DND-41 (cell line): ENCODE measurements at regions not wholly inside any gene's neighbourhood (a gene's known extent, or its start where the extent isn't known, plus 50 kb on each side); places are given as distances from the start of the nearest gene placed in this dataset.

Experiments used
- CTCF ChIP-seq: IDR thresholded peaks from 2 replicates; pipeline ENCODE4 v1.5.1; 2012; ENCODE audit warnings: borderline replicate concordance, low read length, moderate library complexity, mild to moderate bottlenecking; ENCODE audit not compliant: poor library complexity, severe bottlenecking; ENCODE audit errors: extremely low read depth
- EZH2 ChIP-seq: IDR thresholded peaks from 3 replicates; pipeline ENCODE4 v1.6.1; 2012; ENCODE audit warnings: borderline replicate concordance, low read depth, mild to moderate bottlenecking, moderate library complexity, low read length, inconsistent platforms; ENCODE audit not compliant: severe bottlenecking

DNA sequence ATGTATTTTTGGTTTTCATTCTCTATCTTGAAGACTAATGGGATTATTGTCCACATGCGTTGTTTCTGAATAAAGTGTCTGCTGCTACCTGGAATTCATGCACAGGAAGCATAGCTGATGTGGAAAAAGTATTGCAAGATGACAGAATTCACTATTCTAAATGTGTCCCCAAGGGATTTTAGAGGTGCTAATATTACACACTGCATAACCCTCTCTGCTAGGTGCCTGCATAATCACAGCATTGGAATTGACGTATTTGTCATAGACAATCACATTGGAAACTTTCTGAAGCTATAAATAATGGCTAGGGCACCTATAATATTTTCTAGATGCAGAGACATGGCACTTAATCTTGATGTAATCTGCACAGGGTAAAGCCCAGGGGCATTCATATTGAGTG is 496.1 kb downstream of the JRKL start:
- no peak for TF ChIP-seq CTCF
- no peak for TF ChIP-seq EZH2
